ENCODE measurements at regions not wholly inside any gene's neighbourhood (a gene's known extent, or its start where the extent isn't known, plus 50 kb on each side); places are given as distances from the start of the nearest gene placed in this dataset.

- H3K4me3 ChIP-seq (ENCODE audit: control insufficient read depth in 1 of 7, extremely low read depth in 1 of 7, insufficient read depth in 4 of 7, low read depth in 2 of 7, low read length in 6 of 7): no peak overlapping the region
- no peak for DNase-seq
- H3K36me3 ChIP-seq (ENCODE audit: control insufficient read depth in 4 of 4, insufficient read depth in 4 of 4, low read length in 3 of 4): no peaks in the 10 kb centered on the region
- no peaks in the 10 kb centered on the region for H3K4me1 ChIP-seq (ENCODE audit: control extremely low read depth in 1 of 4, control insufficient read depth in 4 of 4, insufficient read depth in 4 of 4, low read length in 3 of 4)
- ChIA-PET CTCF (no interaction called here), POLR2A (no interaction called here)
- no peaks in the 10 kb centered on the region for H3K27me3 ChIP-seq (replicated peaks in 2 of 5; ENCODE audit: control insufficient read depth in 4 of 5, insufficient read depth in 5 of 5, low read length in 4 of 5)
- H3K9me3 ChIP-seq (ENCODE audit: control extremely low read depth in 1 of 5, control insufficient read depth in 4 of 5, insufficient read depth in 2 of 5, low read depth in 1 of 5, low read length in 4 of 5): peaks cover 0 to 10% (median 0%) of the 10 kb centered on the region in 5 experiments
- no peak overlapping the region for H3K27ac ChIP-seq (ENCODE audit: insufficient read depth in 1 of 2, low read depth in 1 of 2, low read length in 2 of 2, poor library complexity in 1 of 2, severe bottlenecking in 2 of 2)
Measured at GRCh38 chr12:38402811-38403210, 86.2 kb downstream of the ALG10B start.

- POLR2A ChIA-PET: no interaction called here
- Histone ChIP-seq H3K4me3 (ENCODE audit: control insufficient read depth in 1 of 7, extremely low read depth in 1 of 7, insufficient read depth in 4 of 7, low read depth in 2 of 7, low read length in 6 of 7) (no peak overlapping the region), H3K9me3 (ENCODE audit: control extremely low read depth in 1 of 5, control insufficient read depth in 4 of 5, insufficient read depth in 2 of 5, low read depth in 1 of 5, low read length in 4 of 5) (peaks cover 0 to 6% (median 0%) of the 10 kb centered on the region in 5 experiments), H3K36me3 (ENCODE audit: control insufficient read depth in 4 of 4, insufficient read depth in 4 of 4, low read length in 3 of 4) (no peaks in the 10 kb centered on the region), H3K27ac (ENCODE audit: insufficient read depth in 1 of 2, low read depth in 1 of 2, low read length in 2 of 2, poor library complexity in 1 of 2, severe bottlenecking in 2 of 2) (no peak overlapping the region), H3K4me1 (ENCODE audit: control extremely low read depth in 1 of 4, control insufficient read depth in 4 of 4, insufficient read depth in 4 of 4, low read length in 3 of 4) (peaks cover 0 to 3% (median 0%) of the 10 kb centered on the region in 4 experiments), H3K27me3 (replicated peaks in 2 of 5; ENCODE audit: control insufficient read depth in 4 of 5, insufficient read depth in 5 of 5, low read length in 4 of 5) (no peaks in the 10 kb centered on the region)
- DNase-seq: peak in 1 of 3 donors; percentile 14
- WGBS (ENCODE audit: insufficient coverage): no CpG with 5 or more reads among the region's 1 CpG
- CTCF ChIA-PET: no interaction called here
Measured at GRCh38 chr12:38409511-38409910, 92.9 kb downstream of the ALG10B start.

- WGBS (ENCODE audit: insufficient coverage): 0% methylated on average over 1 of the region's 2 CpGs
- Histone ChIP-seq H3K27ac (ENCODE audit: insufficient read depth in 1 of 2, low read depth in 1 of 2, low read length in 2 of 2, poor library complexity in 1 of 2, severe bottlenecking in 2 of 2) (peak overlapping the region; percentile 51 to 79), H3K4me3 (ENCODE audit: control insufficient read depth in 1 of 7, extremely low read depth in 1 of 7, insufficient read depth in 4 of 7, low read depth in 2 of 7, low read length in 6 of 7) (peak overlapping the region in 1 of 7 experiments; percentile 50), H3K36me3 (ENCODE audit: control insufficient read depth in 4 of 4, insufficient read depth in 4 of 4, low read length in 3 of 4) (no peaks in the 10 kb centered on the region), H3K9me3 (ENCODE audit: control extremely low read depth in 1 of 5, control insufficient read depth in 4 of 5, insufficient read depth in 2 of 5, low read depth in 1 of 5, low read length in 4 of 5) (no peaks in the 10 kb centered on the region), H3K27me3 (replicated peaks in 2 of 5; ENCODE audit: control insufficient read depth in 4 of 5, insufficient read depth in 5 of 5, low read length in 4 of 5) (no peaks in the 10 kb centered on the region), H3K4me1 (ENCODE audit: control extremely low read depth in 1 of 4, control insufficient read depth in 4 of 4, insufficient read depth in 4 of 4, low read length in 3 of 4) (peaks cover 0 to 3% (median 0%) of the 10 kb centered on the region in 4 experiments)
- peak; percentile 64 to 93 (median 85) for DNase-seq
- CTCF ChIA-PET: interaction anchor here (0.6 to 1.2 kb wide), 2 partner anchors 26 to 1770 kb away, joined by 3 read pairs; no protein-coding TSS in a partner anchor
- POLR2A ChIA-PET: no interaction called here
Measured at GRCh38 chr12:38411426-38411825, 94.9 kb downstream of the ALG10B start.

GRCh38 chr12:38411946-38412345 is 95.4 kb downstream of the ALG10B start:
- peaks cover 0 to 3% (median 0%) of the 10 kb centered on the region in 4 experiments for H3K4me1 ChIP-seq (ENCODE audit: control extremely low read depth in 1 of 4, control insufficient read depth in 4 of 4, insufficient read depth in 4 of 4, low read length in 3 of 4)
- POLR2A ChIA-PET: no interaction called here
- H3K27me3 ChIP-seq (replicated peaks in 2 of 5; ENCODE audit: control insufficient read depth in 4 of 5, insufficient read depth in 5 of 5, low read length in 4 of 5): no peaks in the 10 kb centered on the region
- CTCF ChIA-PET: interaction anchor here (1.2 kb wide), 1 partner anchor 27 kb away, joined by 3 read pairs; no protein-coding TSS in a partner anchor
- H3K9me3 ChIP-seq (ENCODE audit: control extremely low read depth in 1 of 5, control insufficient read depth in 4 of 5, insufficient read depth in 2 of 5, low read depth in 1 of 5, low read length in 4 of 5): no peaks in the 10 kb centered on the region
- no peaks in the 10 kb centered on the region for H3K36me3 ChIP-seq (ENCODE audit: control insufficient read depth in 4 of 4, insufficient read depth in 4 of 4, low read length in 3 of 4)
- no peak for DNase-seq
- no peak overlapping the region for H3K4me3 ChIP-seq (ENCODE audit: control insufficient read depth in 1 of 7, extremely low read depth in 1 of 7, insufficient read depth in 4 of 7, low read depth in 2 of 7, low read length in 6 of 7)
- peak overlapping the region; percentile 51 to 79 for H3K27ac ChIP-seq (ENCODE audit: insufficient read depth in 1 of 2, low read depth in 1 of 2, low read length in 2 of 2, poor library complexity in 1 of 2, severe bottlenecking in 2 of 2)

GRCh38 chr12:38417101-38417500 is 100.5 kb downstream of the ALG10B start:
- no peak overlapping the region for H3K4me3 ChIP-seq (ENCODE audit: control insufficient read depth in 1 of 7, extremely low read depth in 1 of 7, insufficient read depth in 4 of 7, low read depth in 2 of 7, low read length in 6 of 7)
- DNase-seq: no peak
- ChIA-PET CTCF (no interaction called here), POLR2A (no interaction called here)
- H3K4me1 ChIP-seq (ENCODE audit: control extremely low read depth in 1 of 4, control insufficient read depth in 4 of 4, insufficient read depth in 4 of 4, low read length in 3 of 4): no peaks in the 10 kb centered on the region
- no peaks in the 10 kb centered on the region for H3K36me3 ChIP-seq (ENCODE audit: control insufficient read depth in 4 of 4, insufficient read depth in 4 of 4, low read length in 3 of 4)
- H3K9me3 ChIP-seq (ENCODE audit: control extremely low read depth in 1 of 5, control insufficient read depth in 4 of 5, insufficient read depth in 2 of 5, low read depth in 1 of 5, low read length in 4 of 5): no peaks in the 10 kb centered on the region
- no peaks in the 10 kb centered on the region for H3K27me3 ChIP-seq (replicated peaks in 2 of 5; ENCODE audit: control insufficient read depth in 4 of 5, insufficient read depth in 5 of 5, low read length in 4 of 5)
- no CpG with 5 or more reads among the region's 1 CpG for WGBS (ENCODE audit: insufficient coverage)
- no peak overlapping the region for H3K27ac ChIP-seq (ENCODE audit: insufficient read depth in 1 of 2, low read depth in 1 of 2, low read length in 2 of 2, poor library complexity in 1 of 2, severe bottlenecking in 2 of 2)

GRCh38 chr12:38424436-38424835 is 107.9 kb downstream of the ALG10B start:
- CTCF ChIA-PET: no interaction called here
- no peak for DNase-seq
- WGBS (ENCODE audit: insufficient coverage): no CpG with 5 or more reads among the region's 1 CpG

GRCh38 chr12:38427442-38427841 is 110.9 kb downstream of the ALG10B start:
- peaks cover 0 to 5% (median 0%) of the 10 kb centered on the region in 5 experiments for H3K9me3 ChIP-seq (ENCODE audit: control extremely low read depth in 1 of 5, control insufficient read depth in 4 of 5, insufficient read depth in 2 of 5, low read depth in 1 of 5, low read length in 4 of 5)
- POLR2A ChIA-PET: no interaction called here
- H3K27me3 ChIP-seq (replicated peaks in 2 of 5; ENCODE audit: control insufficient read depth in 4 of 5, insufficient read depth in 5 of 5, low read length in 4 of 5): no peaks in the 10 kb centered on the region
- H3K27ac ChIP-seq (ENCODE audit: insufficient read depth in 1 of 2, low read depth in 1 of 2, low read length in 2 of 2, poor library complexity in 1 of 2, severe bottlenecking in 2 of 2): no peak overlapping the region
- no peak overlapping the region for H3K4me3 ChIP-seq (ENCODE audit: control insufficient read depth in 1 of 7, extremely low read depth in 1 of 7, insufficient read depth in 4 of 7, low read depth in 2 of 7, low read length in 6 of 7)
- no peaks in the 10 kb centered on the region for H3K36me3 ChIP-seq (ENCODE audit: control insufficient read depth in 4 of 4, insufficient read depth in 4 of 4, low read length in 3 of 4)
- DNase-seq: no peak
- CTCF ChIA-PET: no interaction called here
- H3K4me1 ChIP-seq (ENCODE audit: control extremely low read depth in 1 of 4, control insufficient read depth in 4 of 4, insufficient read depth in 4 of 4, low read length in 3 of 4): peaks cover 0 to 5% (median 0%) of the 10 kb centered on the region in 4 experiments
- 80% methylated on average over 1 of the region's 1 CpG for WGBS (ENCODE audit: insufficient coverage)

More at GRCh38 chr12:38424436-38424835, 107.9 kb downstream of the ALG10B start:
- peaks cover 0 to 5% (median 0%) of the 10 kb centered on the region in 5 experiments for H3K9me3 ChIP-seq (ENCODE audit: control extremely low read depth in 1 of 5, control insufficient read depth in 4 of 5, insufficient read depth in 2 of 5, low read depth in 1 of 5, low read length in 4 of 5)
- H3K27me3 ChIP-seq (replicated peaks in 2 of 5; ENCODE audit: control insufficient read depth in 4 of 5, insufficient read depth in 5 of 5, low read length in 4 of 5): no peaks in the 10 kb centered on the region
- no peaks in the 10 kb centered on the region for H3K36me3 ChIP-seq (ENCODE audit: control insufficient read depth in 4 of 4, insufficient read depth in 4 of 4, low read length in 3 of 4)
- POLR2A ChIA-PET: no interaction called here
- H3K4me3 ChIP-seq (ENCODE audit: control insufficient read depth in 1 of 7, extremely low read depth in 1 of 7, insufficient read depth in 4 of 7, low read depth in 2 of 7, low read length in 6 of 7): no peak overlapping the region
- H3K27ac ChIP-seq (ENCODE audit: insufficient read depth in 1 of 2, low read depth in 1 of 2, low read length in 2 of 2, poor library complexity in 1 of 2, severe bottlenecking in 2 of 2): no peak overlapping the region
- H3K4me1 ChIP-seq (ENCODE audit: control extremely low read depth in 1 of 4, control insufficient read depth in 4 of 4, insufficient read depth in 4 of 4, low read length in 3 of 4): peaks cover 0 to 5% (median 0%) of the 10 kb centered on the region in 4 experiments
